ENCODE measurements at regions not wholly inside any gene's neighbourhood (a gene's known extent, or its start where the extent isn't known, plus 50 kb on each side); places are given as distances from the start of the nearest gene placed in this dataset.

DNA sequence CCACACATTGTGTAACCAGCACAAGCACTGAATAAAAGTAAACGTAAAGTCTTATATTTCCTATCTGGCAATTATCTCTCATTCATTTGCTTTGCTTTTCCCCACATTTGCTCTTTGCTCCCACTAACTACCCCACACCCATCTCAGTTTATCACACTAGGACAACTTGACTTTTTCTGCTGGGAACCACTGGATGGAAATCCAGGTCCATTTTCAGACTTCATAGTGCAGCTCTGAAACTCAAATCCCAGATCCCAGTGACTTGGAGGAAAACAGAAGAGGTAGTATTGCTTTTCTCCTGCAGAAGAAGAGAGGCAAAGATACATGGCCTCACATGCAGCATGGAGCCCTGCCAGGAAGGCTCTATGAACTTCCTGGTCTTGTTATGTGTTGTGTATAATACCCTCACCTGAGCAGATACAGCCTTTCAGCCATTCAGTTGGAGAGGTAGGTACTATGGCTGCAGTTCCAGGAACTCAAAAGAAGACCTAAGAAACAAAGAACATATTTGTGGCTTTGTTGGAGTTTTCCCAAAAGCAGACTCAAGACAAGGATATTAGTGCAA is 90.0 kb upstream of the NIPBL start:
- no peak for TF ChIP-seq POLR2A (IDR thresholded peaks at IDR 0.05)
- TF ChIP-seq, protein P1, sequence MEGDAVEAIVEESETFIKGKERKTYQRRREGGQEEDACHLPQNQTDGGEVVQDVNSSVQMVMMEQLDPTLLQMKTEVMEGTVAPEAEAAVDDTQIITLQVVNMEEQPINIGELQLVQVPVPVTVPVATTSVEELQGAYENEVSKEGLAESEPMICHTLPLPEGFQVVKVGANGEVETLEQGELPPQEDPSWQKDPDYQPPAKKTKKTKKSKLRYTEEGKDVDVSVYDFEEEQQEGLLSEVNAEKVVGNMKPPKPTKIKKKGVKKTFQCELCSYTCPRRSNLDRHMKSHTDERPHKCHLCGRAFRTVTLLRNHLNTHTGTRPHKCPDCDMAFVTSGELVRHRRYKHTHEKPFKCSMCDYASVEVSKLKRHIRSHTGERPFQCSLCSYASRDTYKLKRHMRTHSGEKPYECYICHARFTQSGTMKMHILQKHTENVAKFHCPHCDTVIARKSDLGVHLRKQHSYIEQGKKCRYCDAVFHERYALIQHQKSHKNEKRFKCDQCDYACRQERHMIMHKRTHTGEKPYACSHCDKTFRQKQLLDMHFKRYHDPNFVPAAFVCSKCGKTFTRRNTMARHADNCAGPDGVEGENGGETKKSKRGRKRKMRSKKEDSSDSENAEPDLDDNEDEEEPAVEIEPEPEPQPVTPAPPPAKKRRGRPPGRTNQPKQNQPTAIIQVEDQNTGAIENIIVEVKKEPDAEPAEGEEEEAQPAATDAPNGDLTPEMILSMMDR (IDR thresholded peaks at IDR 0.05), result no peak
- Histone ChIP-seq H3K4me1 (replicated peaks in 1 of 2) (no peaks in the 10 kb centered on the region), H3K4me3 (no peak overlapping the region), H3K27me3 (no peaks in the 10 kb centered on the region), H3K36me3 (replicated peaks in 1 of 2) (no peaks in the 10 kb centered on the region), H3K9me3 (replicated peaks in 1 of 3) (no peaks in the 10 kb centered on the region), H3K27ac (no peak overlapping the region)
- 86 to 94% (median 89%) methylated on average over 1 of the region's 1 CpG for WGBS, 4 donors
- no peak for DNase-seq
- intact Hi-C loops (cut with DNase I), result no loop called here

DNA sequence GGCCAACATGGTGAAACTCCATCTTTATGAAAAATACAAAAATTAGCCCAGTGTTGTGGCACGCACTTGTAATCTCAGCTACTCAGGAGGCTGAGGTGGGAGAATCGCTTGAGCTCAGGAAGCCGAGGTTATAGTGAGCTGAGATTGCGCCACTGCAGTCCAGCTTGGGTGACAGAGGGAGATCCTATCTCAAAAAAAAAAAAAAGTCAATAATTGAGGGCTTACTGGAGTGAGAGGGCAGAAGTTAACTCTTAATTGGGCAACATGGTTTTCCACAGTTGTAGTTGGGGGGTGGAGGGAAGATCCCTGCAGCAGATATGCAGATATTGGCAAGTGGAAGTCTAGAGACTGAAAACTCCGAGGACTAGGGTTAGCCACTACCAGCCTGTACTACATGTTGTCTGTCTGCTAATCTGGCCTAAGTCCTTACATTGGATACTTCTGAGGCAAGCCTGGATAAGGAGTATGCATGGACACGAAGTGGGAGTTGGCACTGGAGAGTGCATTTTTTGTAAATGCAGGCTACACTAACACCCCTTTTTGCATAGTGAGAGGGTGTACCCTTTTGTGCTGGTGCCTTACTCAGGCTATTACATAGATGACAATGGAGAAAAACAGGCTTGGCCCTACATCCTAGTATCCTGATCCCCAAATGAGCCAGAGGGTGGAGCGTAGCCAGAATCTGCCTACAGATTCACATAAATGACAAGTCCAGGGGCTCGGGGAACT is 89.0 kb upstream of the NIPBL start:
- H3K27me3 ChIP-seq, result no peaks in the 10 kb centered on the region
- no peak for DNase-seq
- H3K4me3 ChIP-seq, result no peak overlapping the region
- WGBS, 4 donors, result 78 to 86% (median 82%) methylated on average over 8 of the region's 8 CpGs
- intact Hi-C loops (cut with DNase I), result no loop called here
- no peak for TF ChIP-seq POLR2A (IDR thresholded peaks at IDR 0.05)
- TF ChIP-seq, protein P1 (IDR thresholded peaks at IDR 0.05), result no peak
- H3K4me1 ChIP-seq (replicated peaks in 1 of 2), result no peaks in the 10 kb centered on the region
- H3K9me3 ChIP-seq (replicated peaks in 1 of 3), result no peaks in the 10 kb centered on the region
- no peak overlapping the region for H3K27ac ChIP-seq
- no peaks in the 10 kb centered on the region for H3K36me3 ChIP-seq (replicated peaks in 1 of 2)

DNA sequence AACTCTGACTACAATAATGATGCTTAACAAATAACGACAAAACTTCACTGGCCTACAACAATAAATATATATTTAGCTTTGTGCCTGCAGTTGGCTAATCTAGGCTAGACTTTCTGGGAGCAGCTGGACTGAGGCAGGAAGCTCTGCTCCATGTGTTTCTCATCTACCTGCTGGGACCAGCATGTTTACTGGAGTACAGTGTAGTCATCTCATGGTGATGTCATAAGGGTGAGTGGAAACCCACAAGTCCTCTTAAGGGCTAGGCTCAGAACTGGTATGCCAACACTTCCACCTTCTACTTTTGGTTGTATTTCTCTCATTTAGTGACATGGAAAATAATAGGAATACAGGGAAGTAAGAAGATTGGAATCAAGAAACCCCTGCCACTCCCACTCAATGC is 85.7 kb upstream of the NIPBL start:
- intact Hi-C loops (cut with DNase I), result no loop called here
- DNase-seq, result no peak
- Histone ChIP-seq H3K27ac (no peak overlapping the region), H3K9me3 (replicated peaks in 1 of 3) (no peaks in the 10 kb centered on the region), H3K27me3 (no peaks in the 10 kb centered on the region), H3K36me3 (replicated peaks in 1 of 2) (no peaks in the 10 kb centered on the region), H3K4me3 (no peak overlapping the region), H3K4me1 (replicated peaks in 1 of 2) (no peaks in the 10 kb centered on the region)
- WGBS, 4 donors, result 81 to 97% (median 88%) methylated on average over 1 of the region's 1 CpG
- TF ChIP-seq, protein P1 (IDR thresholded peaks at IDR 0.05), result no peak
- TF ChIP-seq POLR2A (IDR thresholded peaks at IDR 0.05), result no peak

DNA sequence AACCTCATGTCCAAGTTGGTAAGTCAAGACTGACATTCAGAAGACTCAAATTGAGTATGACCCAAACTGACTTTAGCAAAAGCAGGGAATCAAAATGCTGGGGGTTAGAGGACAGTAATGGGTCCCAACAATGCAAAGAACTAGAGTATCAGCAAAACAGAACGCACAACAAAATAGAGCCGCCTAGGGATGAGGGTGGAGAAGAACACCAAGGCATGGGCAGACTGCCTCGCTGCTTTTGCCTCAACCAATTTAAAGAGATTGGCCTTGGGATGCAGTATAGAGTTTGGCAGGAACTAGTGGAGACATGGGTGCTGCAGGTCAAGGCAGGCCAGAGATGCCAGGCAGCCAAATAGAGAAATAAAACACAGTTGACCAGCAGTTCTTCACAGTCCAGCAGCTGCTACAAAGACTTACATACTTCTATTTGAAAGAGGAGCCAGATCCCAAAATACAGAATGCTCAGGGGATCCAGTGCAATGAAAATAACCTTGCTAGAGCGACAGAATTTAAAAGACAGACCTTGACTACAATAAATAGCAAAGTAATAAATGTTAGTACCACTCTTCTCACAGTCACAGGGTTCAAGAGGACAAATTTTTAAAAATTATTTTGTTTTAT is 83.9 kb upstream of the NIPBL start:
- Histone ChIP-seq H3K36me3 (replicated peaks in 1 of 2) (no peaks in the 10 kb centered on the region), H3K27me3 (no peaks in the 10 kb centered on the region), H3K4me3 (no peak overlapping the region), H3K9me3 (replicated peaks in 1 of 3) (no peaks in the 10 kb centered on the region), H3K4me1 (replicated peaks in 1 of 2) (no peaks in the 10 kb centered on the region), H3K27ac (no peak overlapping the region)
- 73 to 82% (median 79%) methylated on average over 4 of the region's 4 CpGs for WGBS, 4 donors
- TF ChIP-seq, protein P1 (IDR thresholded peaks at IDR 0.05), result no peak
- TF ChIP-seq POLR2A (IDR thresholded peaks at IDR 0.05), result no peak
- intact Hi-C loops (cut with DNase I), result no loop called here
- DNase-seq, result no peak

Data from adrenal gland (tissue), 9 donors.